ENCODE measurements at regions not wholly inside any gene's neighbourhood (a gene's known extent, or its start where the extent isn't known, plus 50 kb on each side); places are given as distances from the start of the nearest gene placed in this dataset.

DNA sequence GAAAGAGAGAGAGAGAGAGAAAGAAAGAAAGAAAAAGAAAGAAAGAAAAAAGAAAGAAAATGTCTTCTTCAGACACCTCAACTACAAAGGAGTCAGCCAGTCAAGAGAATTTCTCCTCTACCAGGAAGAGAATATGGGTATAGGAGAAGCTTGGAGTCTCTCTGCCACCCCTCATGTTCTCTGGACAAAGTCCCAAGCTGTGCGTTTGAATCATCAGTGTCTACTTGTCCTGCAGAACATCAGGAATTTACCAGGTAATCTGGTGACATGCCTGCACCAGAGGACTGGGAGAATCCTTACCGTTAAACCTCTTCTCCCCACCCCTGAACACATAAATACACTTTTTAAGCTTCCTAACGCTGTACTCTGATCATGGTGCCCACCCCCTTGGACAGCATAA, 119.5 kb downstream of the TM9SF2 start:
- no peak for DNase-seq (ENCODE audit: extremely low spot score)
- no peak for TF ChIP-seq L3MBTL2 (conservative IDR thresholded peaks at IDR 0.05)
- ChIA-PET CTCF (no interaction called here), POLR2A (no interaction called here)

DNA sequence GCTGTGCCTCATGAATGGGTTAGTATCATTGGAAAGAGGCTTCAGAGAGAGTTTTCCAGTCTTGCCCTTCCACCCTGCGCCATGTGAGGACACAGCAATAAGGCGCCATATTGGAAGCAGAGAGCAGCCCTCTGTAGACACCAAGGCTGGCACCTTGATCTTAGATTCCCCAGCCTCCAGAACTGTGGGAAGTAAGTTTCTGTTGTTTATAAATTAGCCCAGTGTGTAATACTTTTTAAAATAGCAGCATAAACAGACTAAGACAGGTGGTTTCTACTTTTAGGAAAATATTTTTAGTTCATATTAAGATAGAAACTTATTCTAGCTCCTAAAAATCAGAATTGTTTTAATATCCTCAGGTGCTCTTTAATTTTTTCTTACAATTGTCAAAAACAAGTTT, 117.9 kb downstream of the TM9SF2 start:
- ChIA-PET CTCF (interaction anchor here (0.6 kb wide), 1 partner anchor 800 kb away, joined by 3 read pairs; no protein-coding TSS in a partner anchor), POLR2A (no interaction called here)
- TF ChIP-seq HDGF (IDR thresholded peaks at IDR 0.05; ENCODE audit: borderline replicate concordance) = no peak
- TF ChIP-seq SUZ12 (IDR thresholded peaks at IDR 0.05) = no peak
- TF ChIP-seq FOXK2 (IDR thresholded peaks at IDR 0.05) = no peak
- no peak for TF ChIP-seq TARDBP (IDR thresholded peaks at IDR 0.05)
- no peak for TF ChIP-seq BHLHE40 (IDR thresholded peaks at IDR 0.05; ENCODE audit: borderline replicate concordance)
- TF ChIP-seq SP1 (IDR thresholded peaks at IDR 0.05) = no peak
- no peak for TF ChIP-seq L3MBTL2 (conservative IDR thresholded peaks at IDR 0.05)
- no peak for TF ChIP-seq ZNF384 (IDR thresholded peaks at IDR 0.05)
- TF ChIP-seq ARNT (IDR thresholded peaks at IDR 0.05) = no peak
- no peak for TF ChIP-seq LEF1 (IDR thresholded peaks at IDR 0.05; ENCODE audit: borderline replicate concordance)
- no peak for TF ChIP-seq FOXM1 (IDR thresholded peaks at IDR 0.05; ENCODE audit: borderline replicate concordance)
- TF ChIP-seq CTBP1 (IDR thresholded peaks at IDR 0.05; ENCODE audit: borderline replicate concordance) = no peak
- no peak for TF ChIP-seq FOXA1 (IDR thresholded peaks at IDR 0.05)
- no peak for TF ChIP-seq ELF4 (IDR thresholded peaks at IDR 0.05)
- TF ChIP-seq NFRKB (IDR thresholded peaks at IDR 0.05) = no peak
- TF ChIP-seq, protein P1, sequence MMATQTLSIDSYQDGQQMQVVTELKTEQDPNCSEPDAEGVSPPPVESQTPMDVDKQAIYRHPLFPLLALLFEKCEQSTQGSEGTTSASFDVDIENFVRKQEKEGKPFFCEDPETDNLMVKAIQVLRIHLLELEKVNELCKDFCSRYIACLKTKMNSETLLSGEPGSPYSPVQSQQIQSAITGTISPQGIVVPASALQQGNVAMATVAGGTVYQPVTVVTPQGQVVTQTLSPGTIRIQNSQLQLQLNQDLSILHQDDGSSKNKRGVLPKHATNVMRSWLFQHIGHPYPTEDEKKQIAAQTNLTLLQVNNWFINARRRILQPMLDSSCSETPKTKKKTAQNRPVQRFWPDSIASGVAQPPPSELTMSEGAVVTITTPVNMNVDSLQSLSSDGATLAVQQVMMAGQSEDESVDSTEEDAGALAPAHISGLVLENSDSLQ (IDR thresholded peaks at IDR 0.05) = no peak
- DNase-seq (ENCODE audit: extremely low spot score) = no peak

DNA sequence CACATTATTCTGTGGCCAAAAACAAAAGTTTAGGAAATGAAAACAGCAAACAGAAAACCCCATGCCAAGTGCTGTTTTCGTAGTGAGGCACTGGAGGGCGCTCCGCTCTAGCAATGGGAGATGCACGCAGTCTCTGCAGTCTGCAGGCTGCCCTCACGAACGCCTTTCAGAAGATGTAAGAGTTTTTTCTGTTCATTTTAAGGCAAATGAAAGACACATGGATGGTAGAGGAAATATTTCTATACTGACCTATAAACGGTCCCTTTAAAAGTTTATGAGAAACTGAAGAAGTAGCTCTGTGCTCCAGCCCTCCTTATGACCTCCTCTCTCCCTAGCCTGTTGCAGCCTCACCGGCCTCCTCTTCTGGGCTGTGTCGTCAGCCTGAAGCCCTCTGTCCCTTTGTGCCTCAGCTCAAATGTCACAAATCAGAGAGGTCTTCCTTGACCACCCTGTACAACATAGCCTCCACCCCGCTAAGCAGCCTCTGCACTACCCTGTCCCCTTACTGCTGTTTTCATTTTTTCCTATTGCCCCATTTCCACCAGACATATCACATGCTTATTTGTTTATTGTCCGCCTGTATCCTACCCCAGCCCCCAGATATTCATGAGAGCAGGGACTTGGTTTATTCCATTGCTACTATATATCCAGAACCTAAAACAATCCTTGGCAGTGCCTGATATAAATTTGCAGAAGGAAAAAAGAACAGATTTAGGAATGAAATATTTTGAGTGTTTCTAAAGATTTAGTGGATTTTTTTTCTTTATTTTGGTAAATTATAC, 116.4 kb downstream of the TM9SF2 start:
- ChIA-PET POLR2A (no interaction called here), CTCF (interaction anchor here (0.6 to 0.7 kb wide), 2 partner anchors 10 to 12 kb away, joined by 3 to 4 read pairs; no protein-coding TSS in a partner anchor)
- TF ChIP-seq BHLHE40 (IDR thresholded peaks at IDR 0.05; ENCODE audit: borderline replicate concordance) (no peak), ARNT (IDR thresholded peaks at IDR 0.05) (no peak), HDGF (IDR thresholded peaks at IDR 0.05; ENCODE audit: borderline replicate concordance) (no peak)
- peak; percentile 61 for DNase-seq (ENCODE audit: extremely low spot score)

DNA sequence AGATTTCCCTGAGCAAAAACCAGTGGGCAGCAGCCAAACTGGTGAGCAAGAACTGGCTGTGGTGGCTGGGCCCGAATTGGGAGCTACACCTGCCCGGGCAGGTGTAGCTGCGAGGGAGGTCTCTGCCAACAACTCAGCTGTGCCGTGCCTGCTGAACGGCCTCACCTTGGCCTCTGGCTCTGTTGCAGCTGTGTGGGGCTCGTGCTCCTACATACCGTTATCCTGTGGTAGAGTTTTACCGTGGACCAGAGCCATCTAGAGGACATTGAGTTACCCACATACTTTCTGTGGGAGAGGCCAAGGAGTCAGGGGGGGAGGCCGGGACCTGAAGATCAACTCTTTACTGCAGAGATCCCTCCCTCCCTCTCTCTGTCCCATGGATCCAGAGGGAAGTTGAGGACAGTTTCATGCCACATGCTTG, 113.2 kb downstream of the TM9SF2 start:
- CTCF ChIA-PET = no interaction called here
- POLR2A ChIA-PET = no interaction called here
- TF ChIP-seq L3MBTL2 (conservative IDR thresholded peaks at IDR 0.05) (no peak), SP1 (IDR thresholded peaks at IDR 0.05) (no peak), SUZ12 (IDR thresholded peaks at IDR 0.05) (no peak), NFRKB (IDR thresholded peaks at IDR 0.05) (no peak), ELF4 (IDR thresholded peaks at IDR 0.05) (no peak), TARDBP (IDR thresholded peaks at IDR 0.05) (no peak), FOXK2 (IDR thresholded peaks at IDR 0.05) (no peak), CTBP1 (IDR thresholded peaks at IDR 0.05; ENCODE audit: borderline replicate concordance) (no peak), BHLHE40 (IDR thresholded peaks at IDR 0.05; ENCODE audit: borderline replicate concordance) (no peak), ZNF384 (IDR thresholded peaks at IDR 0.05) (no peak), LEF1 (IDR thresholded peaks at IDR 0.05; ENCODE audit: borderline replicate concordance) (no peak), FOXA1 (IDR thresholded peaks at IDR 0.05) (no peak), HDGF (IDR thresholded peaks at IDR 0.05; ENCODE audit: borderline replicate concordance) (no peak), ARNT (IDR thresholded peaks at IDR 0.05) (no peak), FOXM1 (IDR thresholded peaks at IDR 0.05; ENCODE audit: borderline replicate concordance) (no peak)
- TF ChIP-seq, protein P1 (IDR thresholded peaks at IDR 0.05) = no peak
- DNase-seq (ENCODE audit: extremely low spot score) = no peak

All from HEK293T (cell line).